ENCODE measurements at regions not wholly inside any gene's neighbourhood (a gene's known extent, or its start where the extent isn't known, plus 50 kb on each side); places are given as distances from the start of the nearest gene placed in this dataset.

DNA sequence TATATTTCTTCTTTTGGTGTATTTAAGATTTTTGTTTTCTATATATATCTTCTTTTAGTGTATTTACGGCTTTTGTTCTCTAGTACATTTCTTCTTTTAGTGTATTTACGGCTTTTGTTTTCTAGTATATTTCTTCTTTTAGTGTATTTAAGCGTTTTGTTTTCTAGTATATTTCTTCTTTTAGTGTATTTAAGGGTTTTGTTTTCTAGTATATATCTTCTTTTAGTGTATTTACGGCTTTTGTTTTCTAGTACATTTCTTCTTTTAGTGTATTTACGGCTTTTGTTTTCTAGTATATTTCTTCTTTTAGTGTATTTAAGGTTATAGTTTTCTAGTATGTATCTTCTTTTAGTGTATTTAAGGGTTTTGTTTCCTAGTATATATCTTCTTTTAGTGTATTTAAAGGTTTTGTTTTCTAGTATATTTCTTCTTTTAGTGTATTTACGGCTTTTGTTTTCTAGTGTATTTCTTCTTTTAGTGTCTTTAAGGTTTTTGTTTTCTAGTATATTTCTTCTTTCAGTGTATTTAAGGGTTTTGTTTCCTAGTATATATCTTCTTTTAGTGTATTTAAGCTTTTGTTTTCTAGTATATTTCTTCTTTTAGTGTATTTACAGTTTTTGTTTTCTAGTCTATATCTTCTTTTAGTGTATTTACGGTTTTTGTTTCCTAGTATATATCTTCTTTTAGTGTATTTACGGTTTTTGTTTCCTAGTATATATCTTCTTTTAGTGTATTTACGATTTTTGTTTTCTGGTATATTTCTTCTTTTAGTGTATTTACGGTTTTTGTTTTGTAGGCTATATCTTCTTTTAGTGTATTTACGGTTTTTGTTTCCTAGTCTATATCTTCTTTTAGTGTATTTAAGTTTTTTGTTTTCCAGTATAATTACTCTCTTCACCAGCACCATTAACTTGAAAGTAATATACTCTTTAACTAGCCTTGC lies 249.4 kb downstream of the SHOX start (continued):
- TF ChIP-seq, protein P1, sequence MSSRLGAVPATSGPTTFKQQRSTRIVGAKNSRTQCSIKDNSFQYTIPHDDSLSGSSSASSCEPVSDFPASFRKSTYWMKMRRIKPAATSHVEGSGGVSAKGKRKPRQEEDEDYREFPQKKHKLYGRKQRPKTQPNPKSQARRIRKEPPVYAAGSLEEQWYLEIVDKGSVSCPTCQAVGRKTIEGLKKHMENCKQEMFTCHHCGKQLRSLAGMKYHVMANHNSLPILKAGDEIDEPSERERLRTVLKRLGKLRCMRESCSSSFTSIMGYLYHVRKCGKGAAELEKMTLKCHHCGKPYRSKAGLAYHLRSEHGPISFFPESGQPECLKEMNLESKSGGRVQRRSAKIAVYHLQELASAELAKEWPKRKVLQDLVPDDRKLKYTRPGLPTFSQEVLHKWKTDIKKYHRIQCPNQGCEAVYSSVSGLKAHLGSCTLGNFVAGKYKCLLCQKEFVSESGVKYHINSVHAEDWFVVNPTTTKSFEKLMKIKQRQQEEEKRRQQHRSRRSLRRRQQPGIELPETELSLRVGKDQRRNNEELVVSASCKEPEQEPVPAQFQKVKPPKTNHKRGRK (tag; IDR thresholded peaks at IDR 0.05): peak; percentile 89
- TF ChIP-seq TRIM28 (IDR thresholded peaks at IDR 0.05): peak; percentile 73; the same call in 1 of the 2 replicates
- TF ChIP-seq NFIC (IDR thresholded peaks at IDR 0.05): peak; percentile 71
- TF ChIP-seq, protein P2, sequence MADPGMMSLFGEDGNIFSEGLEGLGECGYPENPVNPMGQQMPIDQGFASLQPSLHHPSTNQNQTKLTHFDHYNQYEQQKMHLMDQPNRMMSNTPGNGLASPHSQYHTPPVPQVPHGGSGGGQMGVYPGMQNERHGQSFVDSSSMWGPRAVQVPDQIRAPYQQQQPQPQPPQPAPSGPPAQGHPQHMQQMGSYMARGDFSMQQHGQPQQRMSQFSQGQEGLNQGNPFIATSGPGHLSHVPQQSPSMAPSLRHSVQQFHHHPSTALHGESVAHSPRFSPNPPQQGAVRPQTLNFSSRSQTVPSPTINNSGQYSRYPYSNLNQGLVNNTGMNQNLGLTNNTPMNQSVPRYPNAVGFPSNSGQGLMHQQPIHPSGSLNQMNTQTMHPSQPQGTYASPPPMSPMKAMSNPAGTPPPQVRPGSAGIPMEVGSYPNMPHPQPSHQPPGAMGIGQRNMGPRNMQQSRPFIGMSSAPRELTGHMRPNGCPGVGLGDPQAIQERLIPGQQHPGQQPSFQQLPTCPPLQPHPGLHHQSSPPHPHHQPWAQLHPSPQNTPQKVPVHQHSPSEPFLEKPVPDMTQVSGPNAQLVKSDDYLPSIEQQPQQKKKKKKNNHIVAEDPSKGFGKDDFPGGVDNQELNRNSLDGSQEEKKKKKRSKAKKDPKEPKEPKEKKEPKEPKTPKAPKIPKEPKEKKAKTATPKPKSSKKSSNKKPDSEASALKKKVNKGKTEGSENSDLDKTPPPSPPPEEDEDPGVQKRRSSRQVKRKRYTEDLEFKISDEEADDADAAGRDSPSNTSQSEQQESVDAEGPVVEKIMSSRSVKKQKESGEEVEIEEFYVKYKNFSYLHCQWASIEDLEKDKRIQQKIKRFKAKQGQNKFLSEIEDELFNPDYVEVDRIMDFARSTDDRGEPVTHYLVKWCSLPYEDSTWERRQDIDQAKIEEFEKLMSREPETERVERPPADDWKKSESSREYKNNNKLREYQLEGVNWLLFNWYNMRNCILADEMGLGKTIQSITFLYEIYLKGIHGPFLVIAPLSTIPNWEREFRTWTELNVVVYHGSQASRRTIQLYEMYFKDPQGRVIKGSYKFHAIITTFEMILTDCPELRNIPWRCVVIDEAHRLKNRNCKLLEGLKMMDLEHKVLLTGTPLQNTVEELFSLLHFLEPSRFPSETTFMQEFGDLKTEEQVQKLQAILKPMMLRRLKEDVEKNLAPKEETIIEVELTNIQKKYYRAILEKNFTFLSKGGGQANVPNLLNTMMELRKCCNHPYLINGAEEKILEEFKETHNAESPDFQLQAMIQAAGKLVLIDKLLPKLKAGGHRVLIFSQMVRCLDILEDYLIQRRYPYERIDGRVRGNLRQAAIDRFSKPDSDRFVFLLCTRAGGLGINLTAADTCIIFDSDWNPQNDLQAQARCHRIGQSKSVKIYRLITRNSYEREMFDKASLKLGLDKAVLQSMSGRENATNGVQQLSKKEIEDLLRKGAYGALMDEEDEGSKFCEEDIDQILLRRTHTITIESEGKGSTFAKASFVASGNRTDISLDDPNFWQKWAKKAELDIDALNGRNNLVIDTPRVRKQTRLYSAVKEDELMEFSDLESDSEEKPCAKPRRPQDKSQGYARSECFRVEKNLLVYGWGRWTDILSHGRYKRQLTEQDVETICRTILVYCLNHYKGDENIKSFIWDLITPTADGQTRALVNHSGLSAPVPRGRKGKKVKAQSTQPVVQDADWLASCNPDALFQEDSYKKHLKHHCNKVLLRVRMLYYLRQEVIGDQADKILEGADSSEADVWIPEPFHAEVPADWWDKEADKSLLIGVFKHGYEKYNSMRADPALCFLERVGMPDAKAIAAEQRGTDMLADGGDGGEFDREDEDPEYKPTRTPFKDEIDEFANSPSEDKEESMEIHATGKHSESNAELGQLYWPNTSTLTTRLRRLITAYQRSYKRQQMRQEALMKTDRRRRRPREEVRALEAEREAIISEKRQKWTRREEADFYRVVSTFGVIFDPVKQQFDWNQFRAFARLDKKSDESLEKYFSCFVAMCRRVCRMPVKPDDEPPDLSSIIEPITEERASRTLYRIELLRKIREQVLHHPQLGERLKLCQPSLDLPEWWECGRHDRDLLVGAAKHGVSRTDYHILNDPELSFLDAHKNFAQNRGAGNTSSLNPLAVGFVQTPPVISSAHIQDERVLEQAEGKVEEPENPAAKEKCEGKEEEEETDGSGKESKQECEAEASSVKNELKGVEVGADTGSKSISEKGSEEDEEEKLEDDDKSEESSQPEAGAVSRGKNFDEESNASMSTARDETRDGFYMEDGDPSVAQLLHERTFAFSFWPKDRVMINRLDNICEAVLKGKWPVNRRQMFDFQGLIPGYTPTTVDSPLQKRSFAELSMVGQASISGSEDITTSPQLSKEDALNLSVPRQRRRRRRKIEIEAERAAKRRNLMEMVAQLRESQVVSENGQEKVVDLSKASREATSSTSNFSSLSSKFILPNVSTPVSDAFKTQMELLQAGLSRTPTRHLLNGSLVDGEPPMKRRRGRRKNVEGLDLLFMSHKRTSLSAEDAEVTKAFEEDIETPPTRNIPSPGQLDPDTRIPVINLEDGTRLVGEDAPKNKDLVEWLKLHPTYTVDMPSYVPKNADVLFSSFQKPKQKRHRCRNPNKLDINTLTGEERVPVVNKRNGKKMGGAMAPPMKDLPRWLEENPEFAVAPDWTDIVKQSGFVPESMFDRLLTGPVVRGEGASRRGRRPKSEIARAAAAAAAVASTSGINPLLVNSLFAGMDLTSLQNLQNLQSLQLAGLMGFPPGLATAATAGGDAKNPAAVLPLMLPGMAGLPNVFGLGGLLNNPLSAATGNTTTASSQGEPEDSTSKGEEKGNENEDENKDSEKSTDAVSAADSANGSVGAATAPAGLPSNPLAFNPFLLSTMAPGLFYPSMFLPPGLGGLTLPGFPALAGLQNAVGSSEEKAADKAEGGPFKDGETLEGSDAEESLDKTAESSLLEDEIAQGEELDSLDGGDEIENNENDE (IDR thresholded peaks at IDR 0.05; ENCODE audit: low read depth, low read length): peak; percentile 87
